DOHH2 (cell line): ENCODE measurements at regions not wholly inside any gene's neighbourhood (a gene's known extent, or its start where the extent isn't known, plus 50 kb on each side); places are given as distances from the start of the nearest gene placed in this dataset.

Source experiments
- H3F3A ChIP-seq: fragments of 200-600 bp; sonication (generic), shearing (Covaris generic); 2 replicates; pipeline ENCODE4 v1.6.0; 2016; ENCODE audit warnings: antibody characterized with exemption, mild to moderate bottlenecking; ENCODE audit not compliant: control insufficient read depth, insufficient read depth
- H3K27ac ChIP-seq: fragments of 200-600 bp; sonication (generic); 2 replicates; pipeline ENCODE4 v1.5.1; 2014; ENCODE audit warnings: low read depth, mild to moderate bottlenecking, low read length, moderate library complexity
- H3K27me3 ChIP-seq: fragments of 200-600 bp; sonication (generic); 2 replicates; pipeline ENCODE4 v1.6.1; 2014; ENCODE audit warnings: mild to moderate bottlenecking, low read length, mixed read lengths; ENCODE audit not compliant: control insufficient read depth
- H3K36me3 ChIP-seq: fragments of 200-600 bp; sonication (generic); 2 replicates; pipeline ENCODE4 v1.6.1; 2014; ENCODE audit warnings: mild to moderate bottlenecking, low read length, moderate library complexity, mixed read lengths; ENCODE audit not compliant: control insufficient read depth
- H3K4me1 ChIP-seq: fragments of 200-600 bp; sonication (generic); 2 replicates; pipeline ENCODE4 v1.6.1; 2014; ENCODE audit warnings: mild to moderate bottlenecking, low read length, mixed read lengths; ENCODE audit not compliant: control insufficient read depth
- H3K4me2 ChIP-seq: fragments of 200-600 bp; sonication (generic); 2 replicates; pipeline ENCODE4 v1.6.0; 2014; ENCODE audit warnings: mild to moderate bottlenecking, low read length, moderate library complexity
- H3K4me3 ChIP-seq: fragments of 200-600 bp; sonication (generic); 2 replicates; pipeline ENCODE4 v1.5.1; 2014; ENCODE audit warnings: mild to moderate bottlenecking, low read length, mixed read lengths
- H3K79me2 ChIP-seq: fragments of 200-600 bp; sonication (generic); 2 replicates; pipeline ENCODE4 v1.6.1; 2014; ENCODE audit warnings: mild to moderate bottlenecking, low read length, mixed read lengths; ENCODE audit not compliant: control insufficient read depth
- H3K9me2 ChIP-seq: fragments of 200-600 bp; sonication (generic); replicated peaks from 2 replicates; pipeline ENCODE4 v1.6.1; 2014; ENCODE audit warnings: mild to moderate bottlenecking, low read length, mixed read lengths; ENCODE audit not compliant: control insufficient read depth
- H3K9me3 ChIP-seq: fragments of 200-600 bp; sonication (generic); 2 replicates; pipeline ENCODE4 v1.6.1; 2014; ENCODE audit warnings: antibody characterized with exemption, low read length, mixed read lengths; ENCODE audit not compliant: control insufficient read depth, insufficient read depth
- H4K20me1 ChIP-seq: fragments of 200-600 bp; sonication (generic); 2 replicates; pipeline ENCODE4 v1.6.0; 2014; ENCODE audit warnings: low read depth, mild to moderate bottlenecking, antibody characterized with exemption, low read length, moderate library complexity; ENCODE audit not compliant: control insufficient read depth, insufficient read depth
- CTCF ChIP-seq: fragments of 200-600 bp; sonication (generic); IDR thresholded peaks from one replicate; pipeline ENCODE4 v1.5.1; 2014; ENCODE audit warnings: antibody characterized with exemption, mild to moderate bottlenecking, low read depth, low read length; ENCODE audit not compliant: poor library complexity, severe bottlenecking
- EZH2phosphoT487 ChIP-seq: fragments of 200-600 bp; sonication (generic); IDR thresholded peaks from 2 replicates; pipeline ENCODE4 v1.6.1; 2017; ENCODE audit warnings: borderline replicate concordance, mild to moderate bottlenecking, antibody characterized with exemption, low read length, moderate library complexity, mixed read lengths

- no peaks in the 10 kb centered on the region for H3K4me1 ChIP-seq
- H4K20me1 ChIP-seq, result no peaks in the 10 kb centered on the region
- no peaks in the 10 kb centered on the region for H3K27me3 ChIP-seq
- no peaks in the 10 kb centered on the region for H3K79me2 ChIP-seq
- no peak for TF ChIP-seq CTCF
- no peak for TF ChIP-seq EZH2phosphoT487
- H3F3A ChIP-seq, result no peaks in the 10 kb centered on the region
- H3K9me2 ChIP-seq, result no peaks in the 10 kb centered on the region
- H3K27ac ChIP-seq, result no peak overlapping the region
- H3K4me3 ChIP-seq, result no peak overlapping the region
- no peak overlapping the region for H3K4me2 ChIP-seq
- no peaks in the 10 kb centered on the region for H3K9me3 ChIP-seq
- no peaks in the 10 kb centered on the region for H3K36me3 ChIP-seq
Measured at GRCh38 chr20:7015257-7015656, 247.8 kb downstream of the BMP2 start.

- Histone ChIP-seq H3K9me2 (no peaks in the 10 kb centered on the region; the same call in 1 of the 2 replicates), H3K27me3 (no peaks in the 10 kb centered on the region), H3K4me2 (no peak overlapping the region), H3F3A (no peaks in the 10 kb centered on the region), H3K4me3 (no peak overlapping the region), H3K9me3 (peaks cover 6% of the 10 kb centered on the region; the same call in 1 of the 2 replicates), H3K27ac (no peak overlapping the region), H3K79me2 (no peaks in the 10 kb centered on the region), H3K36me3 (no peaks in the 10 kb centered on the region), H3K4me1 (no peaks in the 10 kb centered on the region), H4K20me1 (no peaks in the 10 kb centered on the region)
- TF ChIP-seq CTCF (no peak), EZH2phosphoT487 (no peak)
Measured at GRCh38 chr20:7022597-7022996, 255.1 kb downstream of the BMP2 start.

GRCh38 chr20:7025635-7026034, 258.1 kb downstream of the BMP2 start:
- TF ChIP-seq CTCF, result no peak
- H4K20me1 ChIP-seq, result no peaks in the 10 kb centered on the region
- no peaks in the 10 kb centered on the region for H3K27me3 ChIP-seq
- H3K4me3 ChIP-seq, result no peak overlapping the region
- no peaks in the 10 kb centered on the region for H3F3A ChIP-seq
- H3K4me1 ChIP-seq, result no peaks in the 10 kb centered on the region
- peaks cover 6% of the 10 kb centered on the region; the same call in 1 of the 2 replicates for H3K9me3 ChIP-seq
- H3K9me2 ChIP-seq, result no peaks in the 10 kb centered on the region; the same call in 1 of the 2 replicates
- no peaks in the 10 kb centered on the region for H3K79me2 ChIP-seq
- H3K4me2 ChIP-seq, result no peak overlapping the region
- H3K27ac ChIP-seq, result no peak overlapping the region
- no peaks in the 10 kb centered on the region for H3K36me3 ChIP-seq

GRCh38 chr20:7029019-7029418, 261.5 kb downstream of the BMP2 start:
- Histone ChIP-seq H3K4me1 (no peaks in the 10 kb centered on the region), H3K4me2 (no peak overlapping the region), H3F3A (no peaks in the 10 kb centered on the region), H3K9me2 (no peaks in the 10 kb centered on the region; the same call in 1 of the 2 replicates), H3K27me3 (no peaks in the 10 kb centered on the region), H3K79me2 (no peaks in the 10 kb centered on the region), H3K9me3 (no peaks in the 10 kb centered on the region), H3K4me3 (no peak overlapping the region), H3K36me3 (no peaks in the 10 kb centered on the region), H4K20me1 (no peaks in the 10 kb centered on the region), H3K27ac (no peak overlapping the region)
- TF ChIP-seq CTCF, result no peak
- no peak for TF ChIP-seq EZH2phosphoT487
